ENCODE measurements at regions not wholly inside any gene's neighbourhood (a gene's known extent, or its start where the extent isn't known, plus 50 kb on each side); places are given as distances from the start of the nearest gene placed in this dataset.

- DNase-seq = no peak
Measured at GRCh38 chr14:95409477-95410272, 90.0 kb upstream of the CLMN start.

GRCh38 chr14:95408731-95409476 is 89.2 kb upstream of the CLMN start:
- DNase-seq = no peak

DNA sequence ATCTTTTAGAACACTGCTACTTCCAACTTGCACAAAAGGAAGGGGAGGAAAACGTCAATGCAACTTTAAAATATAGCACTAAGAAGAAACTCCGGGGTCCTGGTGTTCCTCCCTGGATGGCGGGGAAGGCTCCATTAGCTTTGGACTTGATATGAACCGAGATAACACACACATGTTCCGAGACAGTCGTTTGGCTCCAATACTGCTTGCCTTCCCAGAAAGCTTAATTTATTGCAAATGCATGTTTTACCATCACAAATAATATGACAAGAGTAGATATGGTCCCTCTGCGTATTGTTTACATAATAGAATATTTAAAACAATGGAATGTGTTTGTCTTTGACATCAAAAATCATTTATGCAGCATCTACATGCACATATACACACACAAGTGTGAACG is 87.6 kb upstream of the CLMN start:
- DNase-seq = no peak

- DNase-seq = no peak
Measured at GRCh38 chr14:95406756-95407277, 87.1 kb upstream of the CLMN start.

DNA sequence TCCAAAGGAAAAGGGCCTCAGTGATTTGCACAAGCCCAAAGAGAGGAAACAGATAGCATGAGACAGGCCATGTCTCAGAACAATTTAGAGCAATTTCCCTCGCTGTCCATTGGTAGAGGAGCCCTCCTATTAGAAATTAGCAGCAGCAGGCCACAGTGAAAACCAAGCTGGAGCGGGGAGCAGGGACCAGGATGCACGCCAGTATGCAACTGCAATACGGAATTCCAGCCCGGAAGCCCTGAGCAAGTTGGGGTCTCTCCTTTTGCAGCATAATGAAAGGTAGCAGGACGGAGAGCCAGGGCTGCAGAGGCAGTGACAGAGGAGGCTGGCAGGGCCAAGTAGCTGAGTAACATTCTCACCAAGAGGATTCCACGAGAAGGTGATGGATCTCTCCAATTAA is 84.9 kb upstream of the CLMN start:
- DNase-seq = no peak

DNA sequence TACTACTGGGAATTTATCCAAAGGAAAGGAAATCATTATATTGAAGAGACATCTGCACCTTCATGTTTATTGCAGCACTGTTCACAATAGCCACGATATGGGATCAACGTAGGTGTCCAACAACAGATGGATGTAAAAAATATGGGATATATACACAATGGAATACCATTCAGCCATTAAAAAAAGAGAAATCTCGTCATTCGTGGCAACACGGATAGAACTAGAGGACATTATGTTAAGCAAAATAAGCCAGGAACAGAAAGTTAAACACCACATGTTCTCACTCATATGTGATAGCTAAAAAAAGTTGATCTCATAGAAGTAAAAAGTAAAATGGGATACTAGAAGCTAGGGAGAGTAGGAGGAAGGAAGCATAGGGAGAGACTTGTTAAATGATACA is 82.9 kb upstream of the CLMN start:
- no peak for DNase-seq

GRCh38 chr14:95402176-95402575 is 82.5 kb upstream of the CLMN start:
- no peak for DNase-seq

DNA sequence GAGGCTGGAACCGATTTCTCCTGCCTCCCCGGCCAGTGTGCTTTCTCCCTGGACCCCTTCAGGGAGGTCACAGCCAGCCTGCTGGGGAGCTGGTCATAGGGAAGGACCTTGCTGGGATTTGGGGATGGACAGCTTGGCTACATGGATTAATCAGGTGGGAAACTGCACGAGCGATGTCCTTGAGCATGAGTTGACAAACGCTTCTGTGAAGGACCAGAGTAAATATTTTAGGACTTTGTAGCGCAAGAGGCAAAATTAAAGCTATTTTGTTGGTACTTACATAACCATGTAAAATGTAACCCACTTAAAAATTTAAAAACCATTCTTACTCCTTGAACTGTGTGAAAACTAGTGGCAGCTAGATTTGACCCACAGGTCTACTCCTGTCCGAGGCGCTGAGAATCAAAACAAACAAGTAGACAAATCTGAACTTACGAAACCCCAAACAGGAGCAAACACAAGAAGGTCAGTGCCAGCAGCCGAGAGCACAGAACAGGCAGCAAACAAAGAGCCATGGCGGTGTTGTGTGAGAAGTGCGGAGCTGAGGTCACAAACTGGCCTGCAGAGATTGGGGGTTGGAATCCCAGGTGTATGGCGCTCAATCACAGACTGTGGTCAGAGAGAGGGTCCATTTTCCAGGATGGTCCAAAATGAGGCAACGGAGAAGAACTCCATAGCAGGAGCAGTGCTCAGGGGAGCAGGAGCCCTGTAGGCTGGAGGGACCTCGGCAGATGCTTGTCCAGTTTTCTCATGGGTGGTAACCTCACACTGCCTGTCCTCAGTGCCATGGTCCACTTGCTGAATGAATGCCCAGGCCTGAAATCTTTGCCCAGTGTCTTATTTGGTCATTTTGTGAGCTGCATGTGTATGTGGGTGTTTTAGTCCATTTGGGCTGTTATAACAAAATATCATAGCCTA is 79.2 kb upstream of the CLMN start:
- DNase-seq = no peak

DNA sequence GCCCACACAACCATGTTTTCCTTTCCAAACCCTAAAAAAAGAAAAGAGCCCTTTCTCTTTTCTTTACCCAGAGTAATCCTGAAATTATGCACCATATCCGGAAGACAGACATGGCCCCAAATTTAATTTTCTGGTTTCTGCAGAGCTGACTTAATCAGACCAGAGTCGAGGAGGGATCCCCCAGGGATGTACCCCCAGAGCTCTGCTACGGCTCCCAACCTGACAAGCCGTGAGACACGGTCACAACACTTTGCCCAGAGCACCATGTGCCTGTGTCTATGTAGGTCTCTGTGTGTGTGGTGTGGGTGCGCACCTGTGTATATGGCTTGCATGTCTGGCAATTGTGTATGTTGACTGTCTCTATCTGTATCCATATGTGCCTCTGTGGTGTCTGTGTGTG is 77.6 kb upstream of the CLMN start:
- no peak for DNase-seq

DNA sequence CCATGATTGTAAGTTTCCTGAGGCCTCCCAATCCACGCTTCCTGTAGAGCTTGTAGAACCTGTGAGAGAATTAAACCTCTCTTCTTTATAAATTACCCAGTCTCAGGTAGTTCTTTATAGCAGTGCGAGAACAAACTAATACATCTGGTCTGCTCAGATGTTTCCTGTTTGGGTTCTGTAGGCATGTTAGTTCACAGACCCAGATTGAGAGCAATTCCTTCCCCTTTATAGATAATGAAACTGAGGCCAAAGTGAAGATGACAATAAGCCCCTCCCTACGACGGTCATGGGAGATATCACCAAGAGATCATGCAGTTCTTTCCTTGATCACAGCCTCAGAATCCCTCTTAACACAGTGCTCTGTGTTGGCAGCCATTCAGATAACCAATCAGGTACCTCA is 76.5 kb upstream of the CLMN start:
- DNase-seq = no peak

DNA sequence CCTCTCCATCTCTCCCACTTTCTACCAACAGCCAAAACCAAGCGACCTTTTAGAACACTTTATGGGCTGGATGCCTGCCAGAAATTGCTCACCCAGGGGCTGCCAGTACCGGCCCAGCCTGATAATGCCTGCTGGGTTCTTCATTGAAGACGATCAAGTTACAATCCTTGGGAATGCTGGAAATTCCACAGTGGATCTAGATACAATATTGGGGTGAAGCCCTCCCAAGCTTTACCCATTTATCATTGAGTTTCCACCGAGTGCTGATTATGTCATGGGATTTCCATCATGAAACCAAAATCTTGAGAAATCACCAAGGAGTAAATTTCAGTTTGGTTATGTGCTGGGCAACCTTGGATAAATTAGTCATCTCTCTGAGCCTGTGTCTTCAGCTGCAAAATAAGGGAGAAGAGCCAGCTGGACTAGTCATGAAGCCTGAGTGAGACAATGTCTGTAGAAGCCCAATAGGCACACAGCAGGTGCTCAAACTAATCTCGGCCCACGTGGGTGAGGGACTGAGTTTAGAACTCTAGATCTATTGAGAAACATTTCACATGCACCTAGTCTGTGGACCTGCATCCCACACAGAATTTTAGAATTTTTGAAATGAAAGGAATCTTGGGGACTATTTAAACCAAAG is 75.5 kb upstream of the CLMN start:
- DNase-seq = no peak

DNA sequence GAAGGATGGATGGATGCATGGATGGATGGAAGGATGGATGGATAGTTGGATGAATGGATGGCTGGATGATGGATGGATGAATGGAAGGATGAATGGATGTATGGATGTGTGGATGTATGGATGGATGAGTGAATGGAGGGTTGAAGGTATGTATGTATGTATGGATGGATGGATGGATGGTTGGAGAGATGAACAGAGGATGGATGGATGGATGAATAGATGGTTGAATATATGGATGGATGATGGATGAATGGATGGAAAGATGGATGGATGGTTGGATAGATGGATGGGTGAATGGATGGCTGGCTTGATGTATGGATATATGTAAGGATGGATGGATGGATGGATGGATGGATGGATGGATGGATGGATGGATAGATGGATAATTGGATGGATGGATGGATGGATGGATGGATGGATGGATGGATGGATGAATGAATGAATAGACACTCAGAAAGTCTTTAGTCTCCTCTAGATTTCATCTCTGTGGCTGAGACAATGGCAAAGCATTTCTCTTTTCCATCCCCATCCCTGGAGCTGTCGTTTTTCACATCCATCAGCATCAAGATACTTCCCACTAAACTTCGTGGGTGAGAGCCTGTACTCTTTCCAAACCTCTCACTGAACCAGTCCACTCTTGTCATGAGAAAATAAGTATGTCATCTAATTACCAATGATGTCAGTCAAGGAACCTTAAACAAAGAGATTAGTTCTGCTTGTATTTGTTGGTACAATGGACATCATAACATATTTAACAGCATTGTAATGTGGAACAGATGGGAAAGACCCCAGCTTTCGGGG is 74.8 kb upstream of the CLMN start:
- DNase-seq = no peak

GRCh38 chr14:95392841-95393240 is 73.1 kb upstream of the CLMN start:
- DNase-seq = no peak

GRCh38 chr14:95391331-95391730 is 71.6 kb upstream of the CLMN start:
- no peak for DNase-seq

GRCh38 chr14:95389471-95390011 is 69.8 kb upstream of the CLMN start:
- DNase-seq = no peak

DNA sequence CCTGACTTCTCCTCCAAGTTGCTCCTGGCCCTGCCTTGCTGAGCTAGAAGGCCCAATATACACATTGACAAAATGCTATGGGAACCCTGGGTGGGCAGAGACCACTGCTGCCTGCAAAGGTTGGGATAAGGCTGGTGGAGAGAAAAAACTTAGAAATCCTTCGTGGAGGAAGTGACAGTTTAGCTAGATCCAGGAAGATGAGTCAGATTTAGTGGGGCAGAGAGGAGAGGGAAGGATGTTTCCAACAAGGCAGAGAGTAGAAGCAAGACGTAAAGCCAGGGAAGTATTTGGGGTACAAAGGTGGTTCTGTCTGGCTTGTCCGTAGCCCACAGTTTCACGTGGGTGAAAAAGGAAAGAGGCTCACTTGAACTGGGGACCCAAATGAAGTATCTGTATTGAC is 69.0 kb upstream of the CLMN start:
- DNase-seq = no peak

- DNase-seq = no peak
Measured at GRCh38 chr14:95387826-95388445, 68.2 kb upstream of the CLMN start.

DNA sequence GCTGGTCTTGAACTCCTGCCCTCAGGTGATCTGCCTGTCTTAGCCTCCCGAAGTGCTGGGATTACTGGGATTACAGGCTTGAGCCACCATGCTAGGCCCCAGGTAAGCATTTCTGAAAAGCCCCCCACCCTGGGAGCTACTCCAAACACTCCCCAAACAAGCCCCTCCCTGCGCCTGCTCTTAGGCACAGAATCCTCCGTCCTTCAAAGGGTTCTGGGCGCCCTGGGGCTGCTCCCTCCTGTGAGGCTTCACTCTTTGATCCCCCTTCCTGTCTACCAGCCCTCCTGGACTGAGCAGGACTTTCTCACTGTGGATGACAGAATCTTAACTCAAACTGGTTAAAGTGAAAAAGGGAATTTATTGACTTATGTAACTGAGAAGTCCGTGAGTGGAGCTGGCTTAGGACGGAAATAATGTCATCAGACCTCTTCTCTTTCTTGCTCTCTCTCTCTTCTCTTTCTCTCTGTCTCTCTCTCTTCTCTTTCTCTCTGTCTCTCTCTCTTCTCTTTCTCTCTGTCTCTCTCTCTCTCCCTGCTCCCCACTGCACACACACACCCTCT is 66.9 kb upstream of the CLMN start:
- DNase-seq = no peak

- no peak for DNase-seq
Measured at GRCh38 chr14:95385701-95386100, 66.0 kb upstream of the CLMN start.

- no peak for DNase-seq
Measured at GRCh38 chr14:95382747-95383146, 63.0 kb upstream of the CLMN start.

DNA sequence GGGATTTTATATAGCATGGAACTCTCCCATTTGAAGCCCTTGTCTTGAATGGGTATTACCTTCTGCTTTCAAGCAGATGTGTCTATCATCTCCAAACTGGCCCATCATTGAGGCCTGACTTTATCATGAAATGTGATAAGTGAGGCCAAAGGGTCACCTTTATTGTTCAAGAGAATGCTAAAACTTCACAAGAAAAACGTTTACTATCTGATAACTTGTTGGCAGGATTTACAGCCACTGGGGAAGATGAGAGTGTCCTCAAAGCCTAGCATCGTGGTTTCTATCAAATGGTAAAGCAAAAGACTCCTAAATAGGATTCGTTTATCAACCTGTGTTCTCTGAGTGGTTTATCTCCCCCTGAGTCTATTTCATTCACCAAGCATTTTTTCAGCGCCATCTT is 62.0 kb upstream of the CLMN start:
- DNase-seq = no peak
